ENCODE measurements at regions not wholly inside any gene's neighbourhood (a gene's known extent, or its start where the extent isn't known, plus 50 kb on each side); places are given as distances from the start of the nearest gene placed in this dataset.
"Not testable (repeated sequence)": the region's sequence is repeated elsewhere in the genome, so short reads cannot be mapped to it uniquely, and the experiment has no call there.

- not testable (repeated sequence) for H2AFZ ChIP-seq (ENCODE audit: low read depth, low read length); H3K36me3 ChIP-seq (ENCODE audit: insufficient read depth, low read length); H3K9me2 ChIP-seq (ENCODE audit: insufficient read depth, low read length); H3K9me3 ChIP-seq (ENCODE audit: low read length); H3K79me2 ChIP-seq (replicated peaks; ENCODE audit: insufficient read depth, low read length); H3F3A ChIP-seq (ENCODE audit: insufficient read depth, low read length, poor library complexity, severe bottlenecking); H3K4me3 ChIP-seq (ENCODE audit: low read length); H4K20me1 ChIP-seq (ENCODE audit: insufficient read depth); H3K27ac ChIP-seq (ENCODE audit: low read length); H3K9ac ChIP-seq (ENCODE audit: low read length); H3K27me3 ChIP-seq (ENCODE audit: insufficient read depth, low read depth, low read length); H3K4me2 ChIP-seq (ENCODE audit: low read length)
These were observed 227.7 kb downstream of the CWH43 start for GRCh38 chr4:49213750-49214149.

- not testable (repeated sequence) for H3K9me3 ChIP-seq (ENCODE audit: low read length); H3K4me2 ChIP-seq (ENCODE audit: low read length); H3K9ac ChIP-seq (ENCODE audit: low read length); H3K36me3 ChIP-seq (ENCODE audit: insufficient read depth, low read length); H3K9me2 ChIP-seq (ENCODE audit: insufficient read depth, low read length); H4K20me1 ChIP-seq (ENCODE audit: insufficient read depth); H3K79me2 ChIP-seq (replicated peaks; ENCODE audit: insufficient read depth, low read length); H3K27ac ChIP-seq (ENCODE audit: low read length); H3F3A ChIP-seq (ENCODE audit: insufficient read depth, low read length, poor library complexity, severe bottlenecking); H2AFZ ChIP-seq (ENCODE audit: low read depth, low read length); H3K27me3 ChIP-seq (ENCODE audit: insufficient read depth, low read depth, low read length); H3K4me3 ChIP-seq (ENCODE audit: low read length)
These were observed 228.5 kb downstream of the CWH43 start for GRCh38 chr4:49214453-49215081.

GRCh38 chr4:49215082-49215479, 229.0 kb downstream of the CWH43 start:
- H3K9me2 ChIP-seq (ENCODE audit: insufficient read depth, low read length); H3F3A ChIP-seq (ENCODE audit: insufficient read depth, low read length, poor library complexity, severe bottlenecking); H2AFZ ChIP-seq (ENCODE audit: low read depth, low read length); H4K20me1 ChIP-seq (ENCODE audit: insufficient read depth); H3K36me3 ChIP-seq (ENCODE audit: insufficient read depth, low read length); H3K27ac ChIP-seq (ENCODE audit: low read length); H3K27me3 ChIP-seq (ENCODE audit: insufficient read depth, low read depth, low read length); H3K4me2 ChIP-seq (ENCODE audit: low read length); H3K4me3 ChIP-seq (ENCODE audit: low read length); H3K9ac ChIP-seq (ENCODE audit: low read length); H3K79me2 ChIP-seq (replicated peaks; ENCODE audit: insufficient read depth, low read length): not testable (repeated sequence)
- peaks cover 11% of the 10 kb centered on the region for H3K9me3 ChIP-seq (ENCODE audit: low read length)

- not testable (repeated sequence) for H3K27me3 ChIP-seq (ENCODE audit: insufficient read depth, low read depth, low read length); H3K4me2 ChIP-seq (ENCODE audit: low read length); H3F3A ChIP-seq (ENCODE audit: insufficient read depth, low read length, poor library complexity, severe bottlenecking); H2AFZ ChIP-seq (ENCODE audit: low read depth, low read length); H3K9me2 ChIP-seq (ENCODE audit: insufficient read depth, low read length); H3K9ac ChIP-seq (ENCODE audit: low read length); H3K36me3 ChIP-seq (ENCODE audit: insufficient read depth, low read length); H3K4me3 ChIP-seq (ENCODE audit: low read length); H4K20me1 ChIP-seq (ENCODE audit: insufficient read depth); H3K27ac ChIP-seq (ENCODE audit: low read length); H3K79me2 ChIP-seq (replicated peaks; ENCODE audit: insufficient read depth, low read length)
- peaks cover 15% of the 10 kb centered on the region for H3K9me3 ChIP-seq (ENCODE audit: low read length)
These were observed 230.5 kb downstream of the CWH43 start for GRCh38 chr4:49216606-49217005.

- Histone ChIP-seq H3K9me2 (ENCODE audit: insufficient read depth, low read length) (no peaks in the 10 kb centered on the region), H3K9ac (ENCODE audit: low read length) (no peak overlapping the region), H3F3A (ENCODE audit: insufficient read depth, low read length, poor library complexity, severe bottlenecking) (no peaks in the 10 kb centered on the region), H3K27ac (ENCODE audit: low read length) (no peak overlapping the region), H2AFZ (ENCODE audit: low read depth, low read length) (no peak overlapping the region), H3K9me3 (ENCODE audit: low read length) (peaks cover 18% of the 10 kb centered on the region), H3K36me3 (ENCODE audit: insufficient read depth, low read length) (no peaks in the 10 kb centered on the region), H3K79me2 (replicated peaks; ENCODE audit: insufficient read depth, low read length) (no peaks in the 10 kb centered on the region), H3K4me3 (ENCODE audit: low read length) (no peak overlapping the region), H4K20me1 (ENCODE audit: insufficient read depth) (no peaks in the 10 kb centered on the region), H3K4me2 (ENCODE audit: low read length) (no peak overlapping the region), H3K27me3 (ENCODE audit: insufficient read depth, low read depth, low read length) (no peaks in the 10 kb centered on the region)
- TF ChIP-seq RAD21 (conservative IDR thresholded peaks at IDR 0.05) (no peak), EP300 (conservative IDR thresholded peaks at IDR 0.05; ENCODE audit: poor library complexity, severe bottlenecking) (no peak), REST (IDR thresholded peaks at IDR 0.05; ENCODE audit: borderline replicate concordance) (no peak), POLR2AphosphoS5 (IDR thresholded peaks at IDR 0.05) (no peak)
These were observed 231.4 kb downstream of the CWH43 start for GRCh38 chr4:49217492-49217891.

- not testable (repeated sequence) for H4K20me1 ChIP-seq (ENCODE audit: insufficient read depth); H3K36me3 ChIP-seq (ENCODE audit: insufficient read depth, low read length); H3K27ac ChIP-seq (ENCODE audit: low read length); H3K9me2 ChIP-seq (ENCODE audit: insufficient read depth, low read length); H3K27me3 ChIP-seq (ENCODE audit: insufficient read depth, low read depth, low read length); H3K9ac ChIP-seq (ENCODE audit: low read length); H3K4me3 ChIP-seq (ENCODE audit: low read length); H3K4me2 ChIP-seq (ENCODE audit: low read length); H3F3A ChIP-seq (ENCODE audit: insufficient read depth, low read length, poor library complexity, severe bottlenecking); H3K79me2 ChIP-seq (replicated peaks; ENCODE audit: insufficient read depth, low read length); H2AFZ ChIP-seq (ENCODE audit: low read depth, low read length)
- H3K9me3 ChIP-seq (ENCODE audit: low read length), result peaks cover 20% of the 10 kb centered on the region
These were observed 232.0 kb downstream of the CWH43 start for GRCh38 chr4:49218094-49218493.

GRCh38 chr4:49218931-49219330, 232.9 kb downstream of the CWH43 start:
- H3K9me2 ChIP-seq (ENCODE audit: insufficient read depth, low read length); H3K4me2 ChIP-seq (ENCODE audit: low read length); H3K27ac ChIP-seq (ENCODE audit: low read length); H3K36me3 ChIP-seq (ENCODE audit: insufficient read depth, low read length); H3K79me2 ChIP-seq (replicated peaks; ENCODE audit: insufficient read depth, low read length); H3K4me3 ChIP-seq (ENCODE audit: low read length); H3K9ac ChIP-seq (ENCODE audit: low read length); H3K27me3 ChIP-seq (ENCODE audit: insufficient read depth, low read depth, low read length); H4K20me1 ChIP-seq (ENCODE audit: insufficient read depth); H3F3A ChIP-seq (ENCODE audit: insufficient read depth, low read length, poor library complexity, severe bottlenecking); H2AFZ ChIP-seq (ENCODE audit: low read depth, low read length): not testable (repeated sequence)
- peaks cover 18% of the 10 kb centered on the region for H3K9me3 ChIP-seq (ENCODE audit: low read length)

Measured in neural cell (in vitro differentiated cells).